ENCODE measurements at regions not wholly inside any gene's neighbourhood (a gene's known extent, or its start where the extent isn't known, plus 50 kb on each side); places are given as distances from the start of the nearest gene placed in this dataset.

DNA sequence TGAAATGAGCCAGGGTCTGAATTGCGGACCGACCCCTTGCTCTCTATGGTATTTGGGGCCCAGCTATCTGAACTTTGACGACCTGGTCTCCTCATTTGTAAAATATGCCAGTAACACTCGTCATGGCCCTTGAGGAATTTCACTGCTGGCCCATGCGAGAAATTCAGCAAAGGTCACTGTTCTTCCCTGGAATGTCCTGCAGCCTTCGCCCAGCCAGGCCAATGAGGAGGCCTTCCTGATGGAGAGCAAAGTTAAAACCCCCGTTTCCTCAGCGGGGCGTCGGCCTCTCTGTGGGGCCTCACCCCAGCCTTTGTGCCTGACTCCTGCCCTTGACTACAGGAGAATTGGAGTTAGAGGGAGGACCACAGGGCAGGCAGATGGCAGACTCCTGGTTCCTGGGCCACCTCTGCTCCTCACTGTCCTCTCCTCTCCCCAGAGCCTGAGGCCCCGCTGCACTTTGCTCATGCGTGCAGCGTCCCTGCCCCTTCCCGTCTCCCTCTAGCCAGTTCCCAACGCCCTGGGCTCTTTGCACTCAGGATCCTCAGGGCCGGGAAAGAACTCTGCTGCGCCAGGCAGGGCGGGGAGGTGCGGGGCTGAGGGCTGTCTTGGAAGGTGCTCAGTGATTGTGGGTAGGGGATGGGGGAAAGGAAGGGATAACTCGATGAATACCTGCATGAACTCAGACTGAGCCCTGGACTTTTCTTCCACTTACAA, 257.0 kb upstream of the RAB6C start:
- H3K9me3 ChIP-seq (ENCODE audit: control extremely low read depth in 1 of 5, control insufficient read depth in 4 of 5, insufficient read depth in 2 of 5, low read depth in 1 of 5, low read length in 4 of 5), result peaks cover 0 to 1% (median 0%) of the 10 kb centered on the region in 5 experiments
- no peak overlapping the region for H3K27ac ChIP-seq (ENCODE audit: insufficient read depth in 1 of 2, low read depth in 1 of 2, low read length in 2 of 2, poor library complexity in 1 of 2, severe bottlenecking in 2 of 2)
- WGBS (ENCODE audit: insufficient coverage), result 95% methylated on average over 15 of the region's 20 CpGs
- no peak for DNase-seq
- peaks cover 0 to 5% (median 1%) of the 10 kb centered on the region in 4 experiments for H3K4me1 ChIP-seq (ENCODE audit: control extremely low read depth in 1 of 4, control insufficient read depth in 4 of 4, insufficient read depth in 4 of 4, low read length in 3 of 4)
- H3K36me3 ChIP-seq (ENCODE audit: control insufficient read depth in 4 of 4, insufficient read depth in 4 of 4, low read length in 3 of 4), result no peaks in the 10 kb centered on the region
- H3K4me3 ChIP-seq (ENCODE audit: control insufficient read depth in 1 of 7, extremely low read depth in 1 of 7, insufficient read depth in 4 of 7, low read depth in 2 of 7, low read length in 6 of 7), result no peak overlapping the region
- POLR2A ChIA-PET, result no interaction called here
- peaks cover 0 to 6% (median 0%) of the 10 kb centered on the region in 5 experiments for H3K27me3 ChIP-seq (replicated peaks in 2 of 5; ENCODE audit: control insufficient read depth in 4 of 5, insufficient read depth in 5 of 5, low read length in 4 of 5)
- CTCF ChIA-PET, result no interaction called here

DNA sequence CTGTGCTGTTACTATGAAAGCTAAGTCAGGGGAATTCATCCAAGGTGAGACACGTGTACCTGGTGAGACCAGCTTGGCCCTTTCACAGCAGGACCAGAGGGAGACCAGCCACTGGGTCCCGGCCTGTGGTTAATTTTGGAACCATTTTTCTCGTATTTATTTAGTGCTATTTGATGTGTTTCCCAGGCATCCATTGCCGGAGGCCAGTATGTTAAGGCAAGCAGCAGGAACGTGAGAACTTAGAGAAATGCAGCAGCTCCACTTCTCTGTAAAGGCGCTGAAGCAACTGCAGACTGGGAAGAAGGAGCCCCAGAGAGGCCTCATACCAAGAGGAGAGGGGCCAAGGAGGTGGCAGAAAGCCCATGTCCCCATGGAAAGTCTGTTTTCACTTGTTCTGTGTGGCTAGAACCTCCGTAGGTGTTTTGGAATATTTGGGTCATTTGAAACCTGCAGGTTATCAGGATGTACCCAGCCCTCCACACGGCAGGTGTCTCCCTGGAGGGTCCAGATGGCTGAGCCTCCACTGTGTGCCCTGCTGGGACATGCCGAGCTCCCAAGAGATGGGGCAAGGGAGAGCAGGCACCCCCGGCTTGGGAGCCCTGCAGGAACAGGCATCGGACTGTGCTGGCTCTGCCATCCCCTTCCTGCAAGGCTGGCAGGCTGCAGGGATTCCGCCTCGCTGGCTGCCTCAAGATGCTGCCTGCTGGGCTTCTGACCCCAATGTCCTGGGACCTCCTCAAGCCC, 256.0 kb upstream of the RAB6C start:
- CTCF ChIA-PET, result no interaction called here
- POLR2A ChIA-PET, result no interaction called here
- Histone ChIP-seq H3K27me3 (replicated peaks in 2 of 5; ENCODE audit: control insufficient read depth in 4 of 5, insufficient read depth in 5 of 5, low read length in 4 of 5) (peaks cover 0 to 6% (median 0%) of the 10 kb centered on the region in 5 experiments), H3K4me1 (ENCODE audit: control extremely low read depth in 1 of 4, control insufficient read depth in 4 of 4, insufficient read depth in 4 of 4, low read length in 3 of 4) (peaks cover 0 to 5% (median 1%) of the 10 kb centered on the region in 4 experiments), H3K9me3 (ENCODE audit: control extremely low read depth in 1 of 5, control insufficient read depth in 4 of 5, insufficient read depth in 2 of 5, low read depth in 1 of 5, low read length in 4 of 5) (peaks cover 0 to 1% (median 0%) of the 10 kb centered on the region in 5 experiments), H3K36me3 (ENCODE audit: control insufficient read depth in 4 of 4, insufficient read depth in 4 of 4, low read length in 3 of 4) (no peaks in the 10 kb centered on the region), H3K4me3 (ENCODE audit: control insufficient read depth in 1 of 7, extremely low read depth in 1 of 7, insufficient read depth in 4 of 7, low read depth in 2 of 7, low read length in 6 of 7) (no peak overlapping the region), H3K27ac (ENCODE audit: insufficient read depth in 1 of 2, low read depth in 1 of 2, low read length in 2 of 2, poor library complexity in 1 of 2, severe bottlenecking in 2 of 2) (no peak overlapping the region)
- DNase-seq, result no peak
- 95% methylated on average over 10 of the region's 13 CpGs for WGBS (ENCODE audit: insufficient coverage)

DNA sequence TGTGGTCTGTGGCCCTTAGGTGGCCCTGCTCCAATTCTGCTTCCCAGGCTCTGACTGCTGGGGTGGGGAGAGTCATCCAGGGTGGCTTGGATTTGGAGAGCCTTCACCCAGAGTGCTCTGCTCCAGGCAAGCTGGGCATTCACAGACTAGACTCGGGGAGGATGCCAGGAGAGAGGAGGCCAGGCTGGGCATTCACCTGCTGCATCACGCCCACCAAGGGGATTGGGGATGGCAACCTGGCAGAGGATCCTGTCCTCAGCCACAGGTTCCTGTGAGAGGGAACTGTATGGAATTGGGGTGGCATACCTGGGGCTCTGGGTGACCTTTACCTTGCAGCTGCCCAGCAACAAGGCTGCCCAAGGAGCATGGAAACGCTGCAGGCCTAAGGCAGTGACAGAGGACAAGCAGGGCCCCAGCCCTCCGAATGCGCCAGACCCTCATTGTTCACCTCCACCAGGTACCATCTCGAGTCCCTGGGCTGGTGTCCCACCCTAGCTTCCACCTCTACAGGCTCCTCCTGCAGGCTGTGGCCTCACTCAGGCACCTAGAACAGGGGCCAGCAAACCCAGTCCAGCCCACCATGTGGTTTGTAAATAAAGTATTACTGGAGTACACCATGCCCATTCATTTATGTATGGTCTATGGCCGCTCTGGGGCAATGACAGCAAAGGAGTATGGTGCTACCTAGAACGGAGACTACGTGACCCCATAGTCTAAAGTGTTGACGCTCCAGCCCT, 255.3 kb upstream of the RAB6C start:
- no peak for DNase-seq
- POLR2A ChIA-PET, result no interaction called here
- peaks cover 0 to 1% (median 0%) of the 10 kb centered on the region in 5 experiments for H3K9me3 ChIP-seq (ENCODE audit: control extremely low read depth in 1 of 5, control insufficient read depth in 4 of 5, insufficient read depth in 2 of 5, low read depth in 1 of 5, low read length in 4 of 5)
- WGBS (ENCODE audit: insufficient coverage), result 97% methylated on average over 10 of the region's 10 CpGs
- H3K4me3 ChIP-seq (ENCODE audit: control insufficient read depth in 1 of 7, extremely low read depth in 1 of 7, insufficient read depth in 4 of 7, low read depth in 2 of 7, low read length in 6 of 7), result no peak overlapping the region
- H3K36me3 ChIP-seq (ENCODE audit: control insufficient read depth in 4 of 4, insufficient read depth in 4 of 4, low read length in 3 of 4), result no peaks in the 10 kb centered on the region
- no peak overlapping the region for H3K27ac ChIP-seq (ENCODE audit: insufficient read depth in 1 of 2, low read depth in 1 of 2, low read length in 2 of 2, poor library complexity in 1 of 2, severe bottlenecking in 2 of 2)
- peaks cover 0 to 6% (median 0%) of the 10 kb centered on the region in 5 experiments for H3K27me3 ChIP-seq (replicated peaks in 2 of 5; ENCODE audit: control insufficient read depth in 4 of 5, insufficient read depth in 5 of 5, low read length in 4 of 5)
- peaks cover 0 to 5% (median 1%) of the 10 kb centered on the region in 4 experiments for H3K4me1 ChIP-seq (ENCODE audit: control extremely low read depth in 1 of 4, control insufficient read depth in 4 of 4, insufficient read depth in 4 of 4, low read length in 3 of 4)
- CTCF ChIA-PET, result no interaction called here

DNA sequence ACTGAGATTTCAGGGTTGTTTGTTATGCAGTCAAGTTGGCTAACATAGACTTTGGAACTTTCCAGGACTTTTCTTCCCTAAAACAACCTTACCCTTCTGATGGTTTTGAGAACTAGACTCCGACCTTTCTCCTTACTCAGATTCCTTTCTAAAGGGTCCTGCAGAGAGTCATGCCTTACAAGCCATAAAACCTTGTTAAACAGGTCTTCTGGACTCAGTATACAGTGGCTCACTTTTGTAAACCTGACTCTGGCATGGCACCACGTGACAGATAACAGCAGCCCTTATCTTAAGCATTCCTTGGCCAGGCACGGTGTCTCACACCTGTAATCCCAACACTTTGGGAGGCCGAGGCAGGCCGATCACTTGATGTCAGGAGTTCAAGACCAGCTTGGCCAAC, 253.2 kb upstream of the RAB6C start:
- no peak overlapping the region for H3K4me3 ChIP-seq (ENCODE audit: control insufficient read depth in 1 of 7, extremely low read depth in 1 of 7, insufficient read depth in 4 of 7, low read depth in 2 of 7, low read length in 6 of 7)
- H3K9me3 ChIP-seq (ENCODE audit: control extremely low read depth in 1 of 5, control insufficient read depth in 4 of 5, insufficient read depth in 2 of 5, low read depth in 1 of 5, low read length in 4 of 5), result no peaks in the 10 kb centered on the region
- POLR2A ChIA-PET, result no interaction called here
- H3K36me3 ChIP-seq (ENCODE audit: control insufficient read depth in 4 of 4, insufficient read depth in 4 of 4, low read length in 3 of 4), result no peaks in the 10 kb centered on the region
- 74% methylated on average over 5 of the region's 5 CpGs for WGBS (ENCODE audit: insufficient coverage)
- peaks cover 0 to 5% (median 1%) of the 10 kb centered on the region in 4 experiments for H3K4me1 ChIP-seq (ENCODE audit: control extremely low read depth in 1 of 4, control insufficient read depth in 4 of 4, insufficient read depth in 4 of 4, low read length in 3 of 4)
- CTCF ChIA-PET, result no interaction called here
- H3K27me3 ChIP-seq (replicated peaks in 2 of 5; ENCODE audit: control insufficient read depth in 4 of 5, insufficient read depth in 5 of 5, low read length in 4 of 5), result no peaks in the 10 kb centered on the region
- H3K27ac ChIP-seq (ENCODE audit: insufficient read depth in 1 of 2, low read depth in 1 of 2, low read length in 2 of 2, poor library complexity in 1 of 2, severe bottlenecking in 2 of 2), result no peak overlapping the region
- no peak for DNase-seq

DNA sequence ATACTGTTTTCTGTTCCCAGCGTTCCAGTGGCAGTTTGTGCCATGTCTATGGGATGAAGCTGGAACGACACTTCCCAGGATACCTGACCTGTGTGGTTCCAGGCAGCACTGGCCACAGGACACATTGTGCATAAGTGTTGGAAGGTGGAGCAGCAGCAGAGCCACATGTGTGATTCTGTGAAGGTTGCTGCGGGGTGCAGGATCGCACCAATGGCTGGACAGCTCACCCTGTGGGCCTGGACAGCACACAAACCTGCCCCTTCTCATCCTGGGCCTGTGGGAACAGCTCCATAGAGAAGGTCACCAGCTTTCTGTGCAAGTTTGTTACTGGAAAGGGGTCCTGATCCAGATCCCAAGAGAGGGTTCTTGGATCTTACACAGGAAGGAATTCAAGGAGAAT, 252.2 kb upstream of the RAB6C start:
- Histone ChIP-seq H3K27me3 (replicated peaks in 2 of 5; ENCODE audit: control insufficient read depth in 4 of 5, insufficient read depth in 5 of 5, low read length in 4 of 5) (no peaks in the 10 kb centered on the region), H3K4me1 (ENCODE audit: control extremely low read depth in 1 of 4, control insufficient read depth in 4 of 4, insufficient read depth in 4 of 4, low read length in 3 of 4) (no peaks in the 10 kb centered on the region), H3K9me3 (ENCODE audit: control extremely low read depth in 1 of 5, control insufficient read depth in 4 of 5, insufficient read depth in 2 of 5, low read depth in 1 of 5, low read length in 4 of 5) (no peaks in the 10 kb centered on the region), H3K36me3 (ENCODE audit: control insufficient read depth in 4 of 4, insufficient read depth in 4 of 4, low read length in 3 of 4) (no peaks in the 10 kb centered on the region), H3K27ac (ENCODE audit: insufficient read depth in 1 of 2, low read depth in 1 of 2, low read length in 2 of 2, poor library complexity in 1 of 2, severe bottlenecking in 2 of 2) (no peak overlapping the region), H3K4me3 (ENCODE audit: control insufficient read depth in 1 of 7, extremely low read depth in 1 of 7, insufficient read depth in 4 of 7, low read depth in 2 of 7, low read length in 6 of 7) (no peak overlapping the region)
- no peak for DNase-seq
- ChIA-PET CTCF (interaction anchor here (0.6 to 1.1 kb wide), 2 partner anchors 21 to 158 kb away, joined by 3 read pairs; no protein-coding TSS in a partner anchor), POLR2A (no interaction called here)
- WGBS (ENCODE audit: insufficient coverage), result 95% methylated on average over 4 of the region's 4 CpGs

DNA sequence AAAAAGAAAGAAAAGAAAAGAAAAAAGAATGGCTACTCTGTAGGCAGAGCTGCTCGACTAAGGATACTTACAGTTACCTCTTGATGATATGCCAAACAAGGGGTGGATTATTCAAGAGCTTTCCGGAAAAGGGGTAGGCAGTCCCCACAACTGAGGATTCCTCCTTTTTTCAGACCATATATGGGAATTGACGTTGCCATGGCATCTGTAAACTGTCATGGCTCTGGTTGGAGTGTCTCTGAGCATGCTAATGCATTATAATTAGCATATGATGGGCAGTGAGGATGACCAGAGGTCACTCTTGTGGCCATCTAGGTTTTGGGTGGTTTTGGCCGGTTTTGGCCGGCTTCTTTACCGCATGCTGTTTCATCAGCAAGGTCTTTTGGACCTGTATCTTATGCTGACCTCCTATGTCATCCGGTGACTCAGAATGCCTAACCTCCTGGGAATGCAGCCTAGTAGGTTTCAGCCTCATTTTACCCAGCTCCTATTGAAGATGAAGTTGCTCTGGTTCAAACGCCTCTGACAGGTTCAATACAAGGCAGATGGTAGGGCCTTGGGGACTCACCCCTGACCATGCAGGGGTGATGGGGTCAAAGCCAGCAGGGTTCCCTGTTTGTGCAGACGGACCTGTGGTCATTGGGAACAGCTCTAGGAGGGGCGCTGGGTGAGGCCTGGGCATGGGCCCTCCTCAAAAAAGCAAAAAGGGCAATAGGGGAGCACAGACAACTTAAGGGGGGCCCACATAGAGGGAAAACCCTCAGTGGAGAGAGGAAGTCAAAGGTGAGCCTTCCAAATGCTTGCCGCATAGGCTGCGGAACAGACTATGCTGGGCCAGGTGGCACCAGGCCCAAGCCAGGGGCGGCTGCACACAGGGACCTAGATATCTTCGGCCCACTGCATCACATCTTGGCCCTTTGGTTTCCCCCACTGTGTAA, 251.2 kb upstream of the RAB6C start:
- Histone ChIP-seq H3K36me3 (ENCODE audit: control insufficient read depth in 4 of 4, insufficient read depth in 4 of 4, low read length in 3 of 4) (no peaks in the 10 kb centered on the region), H3K9me3 (ENCODE audit: control extremely low read depth in 1 of 5, control insufficient read depth in 4 of 5, insufficient read depth in 2 of 5, low read depth in 1 of 5, low read length in 4 of 5) (no peaks in the 10 kb centered on the region), H3K4me1 (ENCODE audit: control extremely low read depth in 1 of 4, control insufficient read depth in 4 of 4, insufficient read depth in 4 of 4, low read length in 3 of 4) (no peaks in the 10 kb centered on the region), H3K27ac (ENCODE audit: insufficient read depth in 1 of 2, low read depth in 1 of 2, low read length in 2 of 2, poor library complexity in 1 of 2, severe bottlenecking in 2 of 2) (no peak overlapping the region), H3K27me3 (replicated peaks in 2 of 5; ENCODE audit: control insufficient read depth in 4 of 5, insufficient read depth in 5 of 5, low read length in 4 of 5) (no peaks in the 10 kb centered on the region), H3K4me3 (ENCODE audit: control insufficient read depth in 1 of 7, extremely low read depth in 1 of 7, insufficient read depth in 4 of 7, low read depth in 2 of 7, low read length in 6 of 7) (no peak overlapping the region)
- POLR2A ChIA-PET, result no interaction called here
- WGBS (ENCODE audit: insufficient coverage), result 95% methylated on average over 9 of the region's 14 CpGs
- CTCF ChIA-PET, result interaction anchor here (1.1 to 1.5 kb wide), 2 partner anchors 14 to 20 kb away, joined by 3 to 4 read pairs; no protein-coding TSS in a partner anchor
- no peak for DNase-seq
